T-cell (primary cell): ENCODE measurements at regions not wholly inside any gene's neighbourhood (a gene's known extent, or its start where the extent isn't known, plus 50 kb on each side); places are given as distances from the start of the nearest gene placed in this dataset.

Source experiments
- ATAC-seq, 4 experiments: fragments of 200-7000 bp in 3 of 4; fragments of 150-1000 bp in 1 of 4; cut with Tn5 transposase; replicated peaks in 1 of 4; 1 replicate in 3 of 4; 2 replicates in 1 of 4; pipeline ENCODE4 v1.10.0; 2021; ENCODE audit warnings: moderate library complexity in 3 of 4, mild to moderate bottlenecking in 2 of 4, moderate number of reproducible peaks in 1 of 4
- CTCF ChIA-PET, 2 donors: fragments of 300-600 bp; sonication (Branson Sonifier 250); formaldehyde crosslinking; loops; one replicate each; lab custom pipeline; 2022; ENCODE audit warnings: antibody characterized with exemption in 2 of 2; lab: Charles Lee
- POLR2A ChIA-PET, 2 donors: fragments of 300-600 bp; sonication (Branson Sonifier 250); formaldehyde crosslinking; loops; one replicate each; lab custom pipeline; 2022; ENCODE audit warnings: antibody characterized with exemption in 2 of 2; lab: Charles Lee
- DNase-seq, 35 experiments: peaks; one replicate each; pipeline versions ENCODE4 v3.0.0 to v3.0.0-alpha.2; 2013 to 2023
- H3K27ac ChIP-seq: one replicate; pipeline ENCODE4 v1.5.1; 2013; ENCODE audit warnings: low read length
- H3K27me3 ChIP-seq, 2 experiments: replicated peaks in 1 of 2; 1 replicate in 1 of 2; 2 replicates in 1 of 2; pipeline versions ENCODE4 v1.6.1 to v1.7.0; 2013; ENCODE audit warnings: low read length in 1 of 2, mixed read lengths in 1 of 2; ENCODE audit not compliant: control insufficient read depth in 2 of 2, insufficient read depth in 2 of 2; ENCODE audit errors: extremely low read depth in 1 of 2
- H3K36me3 ChIP-seq, 2 donors: 1 replicate in 1 of 2; 2 replicates in 1 of 2; pipeline versions ENCODE4 v1.6.1 to v1.7.0; 2013; ENCODE audit warnings: low read length in 1 of 2; ENCODE audit not compliant: control insufficient read depth in 2 of 2, insufficient read depth in 1 of 2; ENCODE audit errors: extremely low read depth in 1 of 2
- H3K4me1 ChIP-seq, 2 experiments: 1 replicate in 1 of 2; 2 replicates in 1 of 2; pipeline versions ENCODE4 v1.6.1 to v1.7.0; 2013; ENCODE audit warnings: low read length in 2 of 2, mixed read lengths in 1 of 2; ENCODE audit not compliant: insufficient read depth in 2 of 2, control insufficient read depth in 1 of 2; ENCODE audit errors: extremely low read depth in 1 of 2
- H3K4me3 ChIP-seq, 2 donors: 1 replicate in 1 of 2; 2 replicates in 1 of 2; pipeline versions ENCODE4 v1.5.1 to v1.7.0; 2013; ENCODE audit warnings: mild to moderate bottlenecking in 2 of 2, low read length in 1 of 2, moderate library complexity in 1 of 2; ENCODE audit not compliant: control insufficient read depth in 1 of 2; ENCODE audit errors: extremely low read depth in 1 of 2
- H3K9me3 ChIP-seq: 2 replicates; pipeline ENCODE4 v1.7.0; 2013
- H3K27ac Mint-ChIP-seq, 2 donors: one replicate each; pipeline ENCODE4 v1.8.0; 2020 to 2021; ENCODE audit warnings: mild to moderate bottlenecking in 2 of 2, mixed read lengths in 2 of 2
- H3K27me3 Mint-ChIP-seq, 2 donors: one replicate each; pipeline ENCODE4 v1.8.0; 2021 to 2022; ENCODE audit warnings: mixed read lengths in 2 of 2
- H3K36me3 Mint-ChIP-seq: one replicate; pipeline ENCODE4 v1.8.0; 2021; ENCODE audit warnings: mixed read lengths
- H3K4me1 Mint-ChIP-seq, 3 donors: one replicate each; pipeline ENCODE4 v1.8.0; 2020 to 2022; ENCODE audit warnings: mixed read lengths in 3 of 3, mild to moderate bottlenecking in 1 of 3
- H3K4me3 Mint-ChIP-seq, 3 donors: one replicate each; pipeline ENCODE4 v1.8.0; 2020 to 2022; ENCODE audit warnings: mild to moderate bottlenecking in 3 of 3, mixed read lengths in 3 of 3, moderate library complexity in 3 of 3
- H3K9me3 Mint-ChIP-seq, 3 donors: one replicate each; pipeline ENCODE4 v1.8.0; 2020 to 2022; ENCODE audit warnings: mixed read lengths in 3 of 3
- whole genome bisulfite sequencing: methylation state at CpG from one replicate; pipeline ENCODE4 v1.1.5; 2013; ENCODE audit warnings: missing lambda C conversion rate; ENCODE audit not compliant: insufficient coverage; 5-methylcytosine and 5-hydroxymethylcytosine counted together

GRCh38 chr5:82784521-82784920, 292.7 kb downstream of the TMEM167A start:
- WGBS = no CpG with 5 or more reads among the region's 1 CpG
- Histone ChIP-seq H3K36me3 (no peaks in the 10 kb centered on the region), H3K27me3 (no peaks in the 10 kb centered on the region), H3K4me3 (no peak overlapping the region), H3K9me3 (no peaks in the 10 kb centered on the region), H3K4me1 (no peaks in the 10 kb centered on the region), H3K27ac (no peak overlapping the region)
- no peaks in the 10 kb centered on the region for H3K4me1 Mint-ChIP-seq
- no peaks in the 10 kb centered on the region for H3K36me3 Mint-ChIP-seq
- DNase-seq = no peak
- H3K27ac Mint-ChIP-seq = no peak overlapping the region
- H3K9me3 Mint-ChIP-seq = no peaks in the 10 kb centered on the region
- no peak for ATAC-seq
- CTCF ChIA-PET = no interaction called here
- no peaks in the 10 kb centered on the region for H3K27me3 Mint-ChIP-seq
- H3K4me3 Mint-ChIP-seq = no peak overlapping the region
- POLR2A ChIA-PET = no interaction called here

GRCh38 chr5:82777106-82777505, 300.1 kb downstream of the TMEM167A start:
- no peak overlapping the region for H3K27ac ChIP-seq
- H3K4me3 ChIP-seq = no peak overlapping the region
- WGBS = no CpG with 5 or more reads among the region's 2 CpGs
- ChIA-PET CTCF (interaction anchor here (0.5 to 0.6 kb wide), 2 partner anchors 467 to 580 kb away, joined by 3 read pairs; no protein-coding TSS in a partner anchor), POLR2A (no interaction called here)
- Mint-ChIP-seq H3K27ac (no peak overlapping the region), H3K9me3 (peaks cover 0 to 3% (median 0%) of the 10 kb centered on the region in 3 donors), H3K36me3 (no peaks in the 10 kb centered on the region), H3K27me3 (peaks cover 0 to 1% of the 10 kb centered on the region in 2 donors), H3K4me3 (no peak overlapping the region), H3K4me1 (peaks cover 0 to 5% (median 0%) of the 10 kb centered on the region in 3 donors)
- no peaks in the 10 kb centered on the region for H3K4me1 ChIP-seq
- no peak for DNase-seq
- no peak for ATAC-seq
- H3K36me3 ChIP-seq = no peaks in the 10 kb centered on the region
- H3K9me3 ChIP-seq = no peaks in the 10 kb centered on the region
- H3K27me3 ChIP-seq = peaks cover 0 to 4% of the 10 kb centered on the region in 2 experiments

GRCh38 chr5:82772281-82772680, 304.9 kb downstream of the TMEM167A start:
- WGBS = 86% methylated on average over 1 of the region's 4 CpGs
- Mint-ChIP-seq H3K4me3 (no peak overlapping the region), H3K27ac (no peak overlapping the region), H3K9me3 (peaks cover 0 to 3% (median 0%) of the 10 kb centered on the region in 3 donors), H3K36me3 (no peaks in the 10 kb centered on the region), H3K4me1 (peaks cover 0 to 2% (median 0%) of the 10 kb centered on the region in 3 donors), H3K27me3 (peaks cover 0 to 3% of the 10 kb centered on the region in 2 donors)
- H3K4me3 ChIP-seq = no peak overlapping the region
- H3K27me3 ChIP-seq = peaks cover 0 to 4% of the 10 kb centered on the region in 2 experiments
- no peak for DNase-seq
- H3K27ac ChIP-seq = no peak overlapping the region
- H3K9me3 ChIP-seq = no peaks in the 10 kb centered on the region
- H3K4me1 ChIP-seq = no peaks in the 10 kb centered on the region
- POLR2A ChIA-PET = no interaction called here
- CTCF ChIA-PET = no interaction called here
- H3K36me3 ChIP-seq = no peaks in the 10 kb centered on the region
- no peak for ATAC-seq

GRCh38 chr5:82766206-82766605, 311.0 kb downstream of the TMEM167A start:
- Histone ChIP-seq H3K9me3 (no peaks in the 10 kb centered on the region), H3K27me3 (no peaks in the 10 kb centered on the region), H3K4me1 (no peaks in the 10 kb centered on the region), H3K4me3 (no peak overlapping the region), H3K27ac (no peak overlapping the region), H3K36me3 (no peaks in the 10 kb centered on the region)
- H3K27ac Mint-ChIP-seq = no peak overlapping the region
- DNase-seq (no peak), ATAC-seq (no peak)
- no peaks in the 10 kb centered on the region for H3K36me3 Mint-ChIP-seq
- peaks cover 0 to 5% of the 10 kb centered on the region in 2 donors for H3K27me3 Mint-ChIP-seq
- H3K4me1 Mint-ChIP-seq = no peaks in the 10 kb centered on the region
- no peaks in the 10 kb centered on the region for H3K9me3 Mint-ChIP-seq
- POLR2A ChIA-PET = no interaction called here
- no peak overlapping the region for H3K4me3 Mint-ChIP-seq
- CTCF ChIA-PET = no interaction called here

- Histone ChIP-seq H3K36me3 (no peaks in the 10 kb centered on the region), H3K9me3 (no peaks in the 10 kb centered on the region), H3K4me1 (no peaks in the 10 kb centered on the region), H3K27ac (no peak overlapping the region), H3K27me3 (no peaks in the 10 kb centered on the region), H3K4me3 (no peak overlapping the region)
- ChIA-PET POLR2A (no interaction called here), CTCF (no interaction called here)
- Mint-ChIP-seq H3K4me3 (no peak overlapping the region), H3K9me3 (no peaks in the 10 kb centered on the region), H3K36me3 (no peaks in the 10 kb centered on the region), H3K27ac (no peak overlapping the region), H3K27me3 (peaks cover 0 to 3% of the 10 kb centered on the region in 2 donors), H3K4me1 (no peaks in the 10 kb centered on the region)
- no peak for ATAC-seq
- WGBS = 92% methylated on average over 2 of the region's 3 CpGs
- DNase-seq = no peak
Observed at GRCh38 chr5:82765765-82766164, 311.4 kb downstream of the TMEM167A start.

- Mint-ChIP-seq H3K27me3 (peaks cover 0 to 3% of the 10 kb centered on the region in 2 donors), H3K9me3 (no peaks in the 10 kb centered on the region), H3K36me3 (no peaks in the 10 kb centered on the region), H3K4me1 (no peaks in the 10 kb centered on the region), H3K4me3 (no peak overlapping the region), H3K27ac (no peak overlapping the region)
- ATAC-seq = no peak
- H3K4me1 ChIP-seq = no peaks in the 10 kb centered on the region
- ChIA-PET CTCF (no interaction called here), POLR2A (no interaction called here)
- no peaks in the 10 kb centered on the region for H3K36me3 ChIP-seq
- 66% methylated on average over 4 of the region's 10 CpGs for WGBS
- DNase-seq = no peak
- H3K27ac ChIP-seq = no peak overlapping the region
- no peaks in the 10 kb centered on the region for H3K9me3 ChIP-seq
- H3K27me3 ChIP-seq = no peaks in the 10 kb centered on the region
- no peak overlapping the region for H3K4me3 ChIP-seq
Observed at GRCh38 chr5:82760856-82761255, 316.3 kb downstream of the TMEM167A start.

- Histone ChIP-seq H3K9me3 (no peaks in the 10 kb centered on the region), H3K27me3 (no peaks in the 10 kb centered on the region), H3K36me3 (no peaks in the 10 kb centered on the region), H3K4me1 (no peaks in the 10 kb centered on the region), H3K4me3 (no peak overlapping the region), H3K27ac (no peak overlapping the region)
- H3K4me1 Mint-ChIP-seq = no peaks in the 10 kb centered on the region
- peaks cover 0 to 2% of the 10 kb centered on the region in 2 donors for H3K27me3 Mint-ChIP-seq
- H3K27ac Mint-ChIP-seq = no peak overlapping the region
- no peaks in the 10 kb centered on the region for H3K9me3 Mint-ChIP-seq
- CTCF ChIA-PET = no interaction called here
- H3K36me3 Mint-ChIP-seq = no peaks in the 10 kb centered on the region
- H3K4me3 Mint-ChIP-seq = no peak overlapping the region
- POLR2A ChIA-PET = no interaction called here
- DNase-seq (no peak), ATAC-seq (no peak)
- no CpG with 5 or more reads among the region's 3 CpGs for WGBS
Observed at GRCh38 chr5:82758881-82759280, 318.3 kb downstream of the TMEM167A start.
